Activated CD4-positive, alpha-beta memory T cell treated with anti-CD3 and anti-CD28 coated beads, Interleukin-2, amount 10 ng/mL, durations not matched to agents 7 days and 5 days (primary cell): ENCODE measurements at regions not wholly inside any gene's neighbourhood (a gene's known extent, or its start where the extent isn't known, plus 50 kb on each side); places are given as distances from the start of the nearest gene placed in this dataset.

ENCODE experiments used
- CTCF ChIA-PET: fragments of 350-600 bp; sonication (Branson Sonifier 250); formaldehyde crosslinking; loops from one replicate; lab custom pipeline; 2021; ENCODE audit warnings: antibody characterized with exemption, inconsistent platforms; lab: Charles Lee
- POLR2A ChIA-PET: fragments of 350-600 bp; sonication (Branson Sonifier 250); formaldehyde crosslinking; loops from one replicate; lab custom pipeline; 2021; ENCODE audit warnings: antibody characterized with exemption; lab: Charles Lee
- DNase-seq: peaks from one replicate; pipeline ENCODE4 v3.0.0-alpha.2; 2020
- H3K27ac Mint-ChIP-seq: one replicate; pipeline ENCODE4 v1.8.0; 2021; ENCODE audit warnings: mild to moderate bottlenecking, mixed read lengths
- H3K27me3 Mint-ChIP-seq: one replicate; pipeline ENCODE4 v1.8.0; 2021; ENCODE audit warnings: mixed read lengths
- H3K36me3 Mint-ChIP-seq: one replicate; pipeline ENCODE4 v1.8.0; 2021; ENCODE audit warnings: low read depth, mixed read lengths
- H3K4me1 Mint-ChIP-seq: one replicate; pipeline ENCODE4 v1.8.0; 2021; ENCODE audit warnings: mixed read lengths
- H3K4me3 Mint-ChIP-seq: one replicate; pipeline ENCODE4 v1.8.0; 2021; ENCODE audit warnings: mild to moderate bottlenecking, mixed read lengths
- H3K9me3 Mint-ChIP-seq: one replicate; pipeline ENCODE4 v1.8.0; 2021; ENCODE audit warnings: mixed read lengths

DNA sequence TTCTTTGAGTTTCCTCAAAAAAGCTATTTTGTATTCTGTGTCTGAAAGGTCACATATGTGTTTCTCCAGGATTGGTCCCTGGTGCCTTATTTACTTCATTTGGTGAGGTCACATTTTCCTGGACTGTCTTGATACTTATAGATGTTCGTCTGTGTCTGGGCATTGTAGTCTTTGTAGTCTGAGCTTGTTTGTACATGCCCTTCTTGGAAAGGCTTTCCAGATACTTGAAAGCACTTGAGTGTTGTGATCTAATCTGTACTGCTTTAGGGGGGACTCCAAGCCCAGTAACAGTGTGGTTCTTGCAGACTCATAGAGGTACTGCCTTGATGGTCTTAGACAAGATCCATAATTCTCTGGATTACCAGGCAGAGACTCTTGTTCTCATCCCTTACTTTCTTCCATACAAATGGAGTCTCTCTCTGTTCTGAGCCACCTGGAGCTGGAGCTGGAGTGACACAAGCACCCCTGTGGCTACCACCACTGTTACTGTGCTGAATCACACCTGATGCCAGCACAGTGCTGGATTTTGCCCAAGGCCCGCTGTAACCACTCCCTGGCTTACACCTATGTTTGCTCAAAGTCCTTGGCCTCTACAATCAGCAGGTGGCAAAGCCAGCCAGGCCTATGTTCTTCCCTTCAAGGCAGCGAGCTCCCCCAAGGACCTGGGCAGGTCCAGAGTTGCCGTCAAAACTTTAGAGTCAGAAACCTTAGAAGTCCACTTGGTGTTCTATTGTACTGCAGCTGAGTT is 72.3 kb upstream of the EFHC2 start:
- no peaks in the 10 kb centered on the region for H3K36me3 Mint-ChIP-seq
- DNase-seq: no peak
- no peaks in the 10 kb centered on the region for H3K9me3 Mint-ChIP-seq
- POLR2A ChIA-PET: no interaction called here
- H3K4me3 Mint-ChIP-seq: no peak overlapping the region
- H3K4me1 Mint-ChIP-seq: no peaks in the 10 kb centered on the region
- H3K27ac Mint-ChIP-seq: no peak overlapping the region
- peaks cover 5% of the 10 kb centered on the region for H3K27me3 Mint-ChIP-seq
- CTCF ChIA-PET: no interaction called here

DNA sequence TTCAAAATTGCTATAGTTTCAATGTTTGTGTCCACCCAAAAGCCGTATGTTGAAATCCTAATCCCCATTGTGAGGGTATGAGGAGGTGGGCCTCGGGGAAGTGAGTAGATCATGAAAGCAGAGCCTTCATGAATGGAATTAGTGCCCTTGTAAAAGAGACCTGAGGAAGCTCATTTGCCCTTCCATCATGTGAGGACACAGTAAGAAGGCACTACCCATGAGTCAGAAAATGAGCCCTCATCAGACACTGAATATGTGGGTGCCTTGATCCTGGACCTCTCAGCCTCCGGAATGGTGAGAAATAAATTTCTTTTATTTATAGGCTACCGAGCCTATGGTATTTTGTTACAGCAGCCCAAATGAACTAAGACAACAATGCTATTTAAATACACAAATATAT is 57.7 kb upstream of the EFHC2 start:
- H3K27ac Mint-ChIP-seq: no peak overlapping the region
- no peaks in the 10 kb centered on the region for H3K4me1 Mint-ChIP-seq
- POLR2A ChIA-PET: no interaction called here
- no peaks in the 10 kb centered on the region for H3K9me3 Mint-ChIP-seq
- no peaks in the 10 kb centered on the region for H3K36me3 Mint-ChIP-seq
- H3K27me3 Mint-ChIP-seq: no peaks in the 10 kb centered on the region
- CTCF ChIA-PET: no interaction called here
- H3K4me3 Mint-ChIP-seq: no peak overlapping the region
- no peak for DNase-seq

DNA sequence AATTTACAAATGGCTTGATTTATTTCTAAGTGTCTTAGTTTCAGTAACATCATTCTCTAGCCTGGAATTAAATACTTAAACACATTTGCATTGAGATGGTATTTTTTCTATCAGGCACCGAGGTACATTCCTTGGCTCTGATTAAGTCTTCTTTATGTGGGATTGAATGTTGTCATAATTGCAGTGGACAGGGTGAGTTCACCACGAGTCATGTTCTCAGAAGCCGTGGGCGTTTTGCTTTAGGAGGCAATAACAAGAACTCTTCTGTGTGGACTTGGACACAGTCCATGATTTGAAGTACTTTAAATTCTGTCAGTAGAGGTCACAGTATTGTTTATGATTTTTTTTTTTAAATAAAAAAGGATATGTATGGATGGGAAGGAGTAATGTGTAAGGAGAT is 57.1 kb upstream of the EFHC2 start:
- POLR2A ChIA-PET: no interaction called here
- DNase-seq: no peak
- CTCF ChIA-PET: no interaction called here
- Mint-ChIP-seq H3K36me3 (no peaks in the 10 kb centered on the region), H3K4me1 (no peaks in the 10 kb centered on the region), H3K27ac (no peak overlapping the region), H3K4me3 (no peak overlapping the region), H3K9me3 (no peaks in the 10 kb centered on the region), H3K27me3 (no peaks in the 10 kb centered on the region)

DNA sequence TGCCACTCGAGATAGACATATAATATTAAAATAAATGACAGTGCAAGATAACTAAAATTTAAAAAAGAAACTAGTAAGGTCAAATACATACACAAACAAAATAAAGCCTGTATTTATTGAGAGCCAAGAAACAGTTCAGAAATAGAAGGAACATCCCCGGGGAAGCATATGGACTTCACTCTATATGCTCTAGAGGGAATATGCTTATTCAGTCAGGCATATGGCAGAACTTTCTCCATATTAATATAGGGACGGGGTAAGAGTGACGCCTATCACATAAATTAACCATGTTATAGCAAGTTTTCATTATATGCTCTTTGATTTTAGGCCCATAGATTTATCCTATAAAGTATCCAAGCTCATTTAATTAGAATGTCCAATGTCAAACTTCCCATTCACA is 56.7 kb upstream of the EFHC2 start:
- Mint-ChIP-seq H3K9me3 (no peaks in the 10 kb centered on the region), H3K36me3 (no peaks in the 10 kb centered on the region), H3K27ac (no peak overlapping the region), H3K4me1 (no peaks in the 10 kb centered on the region), H3K4me3 (no peak overlapping the region), H3K27me3 (no peaks in the 10 kb centered on the region)
- ChIA-PET CTCF (no interaction called here), POLR2A (no interaction called here)
- no peak for DNase-seq
